ENCODE measurements at regions not wholly inside any gene's neighbourhood (a gene's known extent, or its start where the extent isn't known, plus 50 kb on each side); places are given as distances from the start of the nearest gene placed in this dataset.

GRCh38 chr4:104826171-104826570 is 320.5 kb upstream of the TET2 start:
- Histone ChIP-seq H3K36me3 (ENCODE audit: insufficient read depth, low read length, poor library complexity, severe bottlenecking) (no peaks in the 10 kb centered on the region), H3K27ac (ENCODE audit: low read depth, low read length, poor library complexity, severe bottlenecking) (no peak overlapping the region), H3K27me3 (replicated peaks; ENCODE audit: insufficient read depth, low read depth, low read length, poor library complexity) (no peaks in the 10 kb centered on the region), H3K4me3 (ENCODE audit: low read depth, low read length, poor library complexity, severe bottlenecking) (no peak overlapping the region), H3K4me1 (ENCODE audit: insufficient read depth, low read length, poor library complexity, severe bottlenecking) (no peaks in the 10 kb centered on the region), H3K9me3 (ENCODE audit: low read depth, low read length, poor library complexity, severe bottlenecking) (no peaks in the 10 kb centered on the region)
- no peak for TF ChIP-seq CTCF (conservative IDR thresholded peaks at IDR 0.05; ENCODE audit: low read depth, low read length)
- no peak for TF ChIP-seq EZH2 (IDR thresholded peaks at IDR 0.05; ENCODE audit: borderline replicate concordance, low read depth, low read length, poor library complexity, severe bottlenecking)
- CTCF ChIA-PET: no interaction called here
- DNase-seq (ENCODE audit: low spot score): no peak
- intact Hi-C loops (cut with micrococcal nuclease; ENCODE audit: unreplicated experiment): no loop called here
- BruUV-seq (replicated peaks): no TSS peak
- POLR2A ChIA-PET (ENCODE audit: low non-redundant PET): no interaction called here

- TF ChIP-seq CTCF (conservative IDR thresholded peaks at IDR 0.05; ENCODE audit: low read depth, low read length): no peak
- no peak for TF ChIP-seq EZH2 (IDR thresholded peaks at IDR 0.05; ENCODE audit: borderline replicate concordance, low read depth, low read length, poor library complexity, severe bottlenecking)
- intact Hi-C loops (cut with micrococcal nuclease; ENCODE audit: unreplicated experiment): no loop called here
- Histone ChIP-seq H3K27me3 (replicated peaks; ENCODE audit: insufficient read depth, low read depth, low read length, poor library complexity) (no peaks in the 10 kb centered on the region), H3K36me3 (ENCODE audit: insufficient read depth, low read length, poor library complexity, severe bottlenecking) (no peaks in the 10 kb centered on the region), H3K9me3 (ENCODE audit: low read depth, low read length, poor library complexity, severe bottlenecking) (no peaks in the 10 kb centered on the region), H3K4me1 (ENCODE audit: insufficient read depth, low read length, poor library complexity, severe bottlenecking) (no peaks in the 10 kb centered on the region), H3K4me3 (ENCODE audit: low read depth, low read length, poor library complexity, severe bottlenecking) (no peak overlapping the region), H3K27ac (ENCODE audit: low read depth, low read length, poor library complexity, severe bottlenecking) (no peak overlapping the region)
- no TSS peak for BruUV-seq (replicated peaks)
- ChIA-PET CTCF (no interaction called here), POLR2A (ENCODE audit: low non-redundant PET) (no interaction called here)
- DNase-seq (ENCODE audit: low spot score): no peak
Observed at GRCh38 chr4:104829761-104830160, 316.9 kb upstream of the TET2 start.

- intact Hi-C loops (cut with micrococcal nuclease; ENCODE audit: unreplicated experiment): no loop called here
- Histone ChIP-seq H3K27ac (ENCODE audit: low read depth, low read length, poor library complexity, severe bottlenecking) (no peak overlapping the region), H3K4me1 (ENCODE audit: insufficient read depth, low read length, poor library complexity, severe bottlenecking) (no peaks in the 10 kb centered on the region), H3K4me3 (ENCODE audit: low read depth, low read length, poor library complexity, severe bottlenecking) (no peak overlapping the region), H3K9me3 (ENCODE audit: low read depth, low read length, poor library complexity, severe bottlenecking) (no peaks in the 10 kb centered on the region), H3K36me3 (ENCODE audit: insufficient read depth, low read length, poor library complexity, severe bottlenecking) (no peaks in the 10 kb centered on the region), H3K27me3 (replicated peaks; ENCODE audit: insufficient read depth, low read depth, low read length, poor library complexity) (no peaks in the 10 kb centered on the region)
- ChIA-PET CTCF (no interaction called here), POLR2A (ENCODE audit: low non-redundant PET) (interaction anchor here (0.7 kb wide), 1 partner anchor 753 kb away, joined by 3 read pairs; no protein-coding TSS in a partner anchor)
- BruUV-seq (replicated peaks): no TSS peak
- no peak for DNase-seq (ENCODE audit: low spot score)
- TF ChIP-seq CTCF (conservative IDR thresholded peaks at IDR 0.05; ENCODE audit: low read depth, low read length): no peak
- TF ChIP-seq EZH2 (IDR thresholded peaks at IDR 0.05; ENCODE audit: borderline replicate concordance, low read depth, low read length, poor library complexity, severe bottlenecking): no peak
Observed at GRCh38 chr4:104848597-104849225, 298.0 kb upstream of the TET2 start.
